B cell (primary cell): ENCODE measurements at regions not wholly inside any gene's neighbourhood (a gene's known extent, or its start where the extent isn't known, plus 50 kb on each side); places are given as distances from the start of the nearest gene placed in this dataset.

Experiments
- ATAC-seq: fragments of 200-7000 bp; cut with Tn5 transposase; one replicate; pipeline ENCODE4 v1.10.0; 2021; ENCODE audit warnings: low read depth, mild to moderate bottlenecking, moderate number of reproducible peaks, moderate library complexity
- CTCF ChIA-PET: fragments of 350-600 bp; sonication (Branson Sonifier 250); formaldehyde crosslinking; loops from one replicate; lab custom pipeline; 2021; ENCODE audit warnings: antibody characterized with exemption, inconsistent platforms; lab: Charles Lee
- POLR2A ChIA-PET: fragments of 350-600 bp; sonication (Branson Sonifier 250); formaldehyde crosslinking; loops from one replicate; lab custom pipeline; 2021; ENCODE audit warnings: antibody characterized with exemption; lab: Charles Lee
- DNase-seq: peaks from one replicate; pipeline ENCODE4 v3.0.0; 2013
- H2AFZ ChIP-seq: 2 replicates; pipeline ENCODE4 v1.6.1; 2012; ENCODE audit warnings: mild to moderate bottlenecking, low read depth, low read length; ENCODE audit not compliant: insufficient read depth, poor library complexity, severe bottlenecking
- H3K27ac ChIP-seq, 2 donors: 1 replicate in 1 of 2; 2 replicates in 1 of 2; pipeline ENCODE4 v1.5.1; 2012 to 2013; ENCODE audit warnings: low read length in 2 of 2, mild to moderate bottlenecking in 2 of 2, moderate library complexity in 1 of 2
- H3K27me3 ChIP-seq, 4 experiments: fragments of 200-600 bp in 1 of 4; sonication (generic) in 1 of 4; replicated peaks in 1 of 4; 1 replicate in 2 of 4; 2 replicates in 2 of 4; pipeline versions ENCODE4 v1.6.1 to v1.7.0; 2013 to 2016; ENCODE audit warnings: low read length in 3 of 4, mild to moderate bottlenecking in 2 of 4, mixed read lengths in 1 of 4, moderate library complexity in 1 of 4; ENCODE audit not compliant: insufficient read depth in 4 of 4, control insufficient read depth in 3 of 4; ENCODE audit errors: control extremely low read depth in 1 of 4
- H3K36me3 ChIP-seq, 2 experiments: replicated peaks in 1 of 2; 1 replicate in 1 of 2; 2 replicates in 1 of 2; pipeline versions ENCODE4 v1.6.1 to v1.7.1; 2013; ENCODE audit warnings: low read length in 1 of 2; ENCODE audit not compliant: insufficient read depth in 2 of 2, control insufficient read depth in 1 of 2; ENCODE audit errors: control extremely low read depth in 1 of 2, extremely low read depth in 1 of 2
- H3K4me1 ChIP-seq, 2 donors: fragments of 200-600 bp in 1 of 2; sonication (generic) in 1 of 2; 1 replicate in 1 of 2; 2 replicates in 1 of 2; pipeline versions ENCODE4 v1.5.1 to v1.6.1; 2013 to 2017; ENCODE audit warnings: low read length in 2 of 2; ENCODE audit not compliant: control insufficient read depth in 2 of 2, insufficient read depth in 2 of 2
- H3K4me2 ChIP-seq: replicated peaks from 2 replicates; pipeline ENCODE3; 2012; ENCODE audit warnings: mild to moderate bottlenecking, low read depth, low read length; ENCODE audit not compliant: poor library complexity, severe bottlenecking
- H3K4me3 ChIP-seq, 5 experiments: fragments of 200-600 bp in 1 of 5; sonication (generic) in 1 of 5; 1 replicate in 3 of 5; 2 replicates in 2 of 5; pipeline versions ENCODE4 v1.5.1 to v1.7.0; 2011 to 2016; ENCODE audit warnings: low read length in 4 of 5, mild to moderate bottlenecking in 4 of 5, low read depth in 2 of 5, control low read depth in 1 of 5, moderate library complexity in 1 of 5; ENCODE audit not compliant: insufficient read depth in 1 of 5; ENCODE audit errors: control extremely low read depth in 1 of 5, extremely low read depth in 1 of 5
- H3K79me2 ChIP-seq: fragments of 200-600 bp; sonication (generic); one replicate; pipeline ENCODE4 v1.6.0; 2016; ENCODE audit warnings: low read length; ENCODE audit not compliant: control insufficient read depth, insufficient read depth
- H3K9ac ChIP-seq: fragments of 200-600 bp; sonication (generic); 2 replicates; pipeline ENCODE4 v1.6.1; 2017; ENCODE audit warnings: mild to moderate bottlenecking, low read length, moderate library complexity
- H3K9me3 ChIP-seq, 3 donors: one replicate each; pipeline versions ENCODE4 v1.6.1 to v1.7.1; 2013; ENCODE audit warnings: low read length in 2 of 3; ENCODE audit not compliant: control insufficient read depth in 2 of 3, insufficient read depth in 1 of 3; ENCODE audit errors: control extremely low read depth in 1 of 3
- H4K20me1 ChIP-seq: 2 replicates; pipeline ENCODE4 v1.6.0; 2012; ENCODE audit warnings: mild to moderate bottlenecking, low read length; ENCODE audit not compliant: insufficient read depth, control insufficient read depth, poor library complexity, severe bottlenecking
- H3K27ac Mint-ChIP-seq: one replicate; pipeline ENCODE4 v1.8.0; 2021; ENCODE audit warnings: mixed read lengths
- H3K27me3 Mint-ChIP-seq: one replicate; pipeline ENCODE4 v1.8.0; 2021; ENCODE audit warnings: mixed read lengths
- H3K4me1 Mint-ChIP-seq: one replicate; pipeline ENCODE4 v1.8.0; 2021; ENCODE audit warnings: mixed read lengths
- H3K4me3 Mint-ChIP-seq: one replicate; pipeline ENCODE4 v1.8.0; 2021; ENCODE audit warnings: mixed read lengths
- H3K9me3 Mint-ChIP-seq: one replicate; pipeline ENCODE4 v1.8.0; 2022; ENCODE audit warnings: mixed read lengths; ENCODE audit not compliant: insufficient read depth
- EZH2 ChIP-seq: IDR thresholded peaks from 2 replicates; pipeline ENCODE4 v1.6.1; 2012; ENCODE audit warnings: borderline replicate concordance, low read depth, mild to moderate bottlenecking, moderate library complexity, low read length; ENCODE audit not compliant: insufficient read depth, poor library complexity, severe bottlenecking
- WGBS: methylation state at CpG from one replicate; pipeline ENCODE4 v1.1.5; 2013; ENCODE audit warnings: missing lambda C conversion rate; ENCODE audit not compliant: insufficient coverage; 5-methylcytosine and 5-hydroxymethylcytosine counted together
- intact Hi-C: fragments of 100-400 bp; cut with micrococcal nuclease; formaldehyde crosslinking; loops from one replicate; pipeline ENCODE4 v1.10.0; 2022
- TF ChIP-seq, protein P1 (sequence below): fragments of 200-600 bp; IDR thresholded peaks from one replicate; pipeline ENCODE4 v1.8.0; 2022; ENCODE audit warnings: antibody characterized with exemption, mild to moderate bottlenecking

DNA sequence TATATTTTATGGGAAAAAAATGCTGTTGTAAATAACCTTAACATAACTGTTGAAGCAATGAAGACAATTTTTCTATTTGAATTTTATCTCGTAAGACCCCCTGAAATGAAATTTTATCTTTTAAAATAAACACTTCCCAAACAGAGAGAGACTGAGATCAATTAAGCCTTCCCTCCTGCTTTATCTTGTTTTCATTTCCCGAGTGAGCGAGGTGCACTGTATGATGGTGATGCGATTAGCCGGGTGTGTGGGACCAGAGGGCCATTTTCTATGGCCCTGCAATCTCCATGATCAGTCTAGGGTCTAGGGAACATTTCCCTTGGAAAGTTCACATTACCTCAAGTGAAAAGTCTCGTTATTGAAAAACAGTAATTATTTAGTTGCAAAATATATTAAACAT lies 134.1 kb upstream of the MID1 start:
- no peak for ATAC-seq
- TF ChIP-seq, protein P1, sequence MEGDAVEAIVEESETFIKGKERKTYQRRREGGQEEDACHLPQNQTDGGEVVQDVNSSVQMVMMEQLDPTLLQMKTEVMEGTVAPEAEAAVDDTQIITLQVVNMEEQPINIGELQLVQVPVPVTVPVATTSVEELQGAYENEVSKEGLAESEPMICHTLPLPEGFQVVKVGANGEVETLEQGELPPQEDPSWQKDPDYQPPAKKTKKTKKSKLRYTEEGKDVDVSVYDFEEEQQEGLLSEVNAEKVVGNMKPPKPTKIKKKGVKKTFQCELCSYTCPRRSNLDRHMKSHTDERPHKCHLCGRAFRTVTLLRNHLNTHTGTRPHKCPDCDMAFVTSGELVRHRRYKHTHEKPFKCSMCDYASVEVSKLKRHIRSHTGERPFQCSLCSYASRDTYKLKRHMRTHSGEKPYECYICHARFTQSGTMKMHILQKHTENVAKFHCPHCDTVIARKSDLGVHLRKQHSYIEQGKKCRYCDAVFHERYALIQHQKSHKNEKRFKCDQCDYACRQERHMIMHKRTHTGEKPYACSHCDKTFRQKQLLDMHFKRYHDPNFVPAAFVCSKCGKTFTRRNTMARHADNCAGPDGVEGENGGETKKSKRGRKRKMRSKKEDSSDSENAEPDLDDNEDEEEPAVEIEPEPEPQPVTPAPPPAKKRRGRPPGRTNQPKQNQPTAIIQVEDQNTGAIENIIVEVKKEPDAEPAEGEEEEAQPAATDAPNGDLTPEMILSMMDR, result no peak
- TF ChIP-seq EZH2, result no peak
- Histone ChIP-seq H3K27ac (no peak overlapping the region), H3K4me2 (no peak overlapping the region), H3K9ac (no peak overlapping the region), H2AFZ (no peak overlapping the region), H3K9me3 (no peaks in the 10 kb centered on the region), H3K36me3 (no peaks in the 10 kb centered on the region), H3K79me2 (no peaks in the 10 kb centered on the region), H3K27me3 (no peaks in the 10 kb centered on the region), H3K4me3 (no peak overlapping the region), H3K4me1 (no peaks in the 10 kb centered on the region), H4K20me1 (no peaks in the 10 kb centered on the region)
- H3K9me3 Mint-ChIP-seq, result no peaks in the 10 kb centered on the region
- H3K27ac Mint-ChIP-seq, result no peak overlapping the region
- H3K27me3 Mint-ChIP-seq, result peaks cover 11% of the 10 kb centered on the region
- POLR2A ChIA-PET, result no interaction called here
- no peaks in the 10 kb centered on the region for H3K4me1 Mint-ChIP-seq
- no peak overlapping the region for H3K4me3 Mint-ChIP-seq
- no peak for DNase-seq
- WGBS, result no CpG with 5 or more reads among the region's 6 CpGs
- intact Hi-C loops, result no loop called here
- CTCF ChIA-PET, result no interaction called here

DNA sequence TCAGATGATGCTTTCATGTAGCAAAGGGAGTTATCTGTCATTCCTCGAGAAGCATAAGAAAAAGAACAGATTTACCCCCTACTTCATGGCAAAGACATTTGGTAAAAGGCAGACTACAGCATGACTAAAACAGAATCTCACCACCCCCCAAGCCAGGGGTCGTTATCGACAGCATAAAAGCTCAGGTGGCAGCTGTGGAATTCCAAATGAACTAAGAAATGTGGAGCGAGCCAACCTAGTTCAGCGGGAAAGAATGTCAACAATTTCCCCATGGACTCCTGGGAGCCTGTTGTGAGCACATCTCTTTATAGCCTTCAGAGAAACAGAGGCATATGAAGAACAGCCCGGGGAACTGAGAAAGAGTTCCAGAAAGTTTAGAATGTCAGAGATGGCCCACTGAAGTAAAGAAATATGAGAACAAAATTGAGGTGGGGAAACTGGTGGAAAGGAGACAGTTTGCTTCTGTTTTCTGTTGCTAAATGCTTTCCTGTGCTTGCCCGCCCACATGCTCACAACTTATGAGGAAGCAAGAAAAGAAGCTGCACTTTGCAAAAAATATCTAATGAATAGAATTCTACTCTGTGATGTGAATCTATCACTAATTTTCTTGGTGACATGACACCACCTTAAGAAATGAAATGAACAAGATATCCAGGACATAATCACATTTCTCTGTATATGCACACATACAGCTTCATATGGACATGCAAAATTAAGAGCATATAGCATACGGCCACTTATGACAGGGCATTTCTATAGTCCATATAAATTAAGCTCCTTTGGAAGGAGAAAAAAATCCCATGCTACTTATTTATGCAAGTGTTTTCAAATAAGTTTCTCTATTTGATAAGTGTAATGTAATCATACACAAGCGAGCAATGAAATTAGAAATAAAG lies 135.3 kb upstream of the MID1 start:
- Histone ChIP-seq H3K4me2 (no peak overlapping the region), H3K79me2 (no peaks in the 10 kb centered on the region), H2AFZ (no peak overlapping the region), H3K27ac (no peak overlapping the region), H3K9ac (no peak overlapping the region), H4K20me1 (no peaks in the 10 kb centered on the region), H3K9me3 (no peaks in the 10 kb centered on the region), H3K27me3 (no peaks in the 10 kb centered on the region), H3K4me3 (no peak overlapping the region), H3K4me1 (no peaks in the 10 kb centered on the region), H3K36me3 (no peaks in the 10 kb centered on the region)
- H3K27me3 Mint-ChIP-seq, result peaks cover 5% of the 10 kb centered on the region
- ChIA-PET CTCF (no interaction called here), POLR2A (no interaction called here)
- DNase-seq (no peak), ATAC-seq (no peak)
- H3K27ac Mint-ChIP-seq, result no peak overlapping the region
- no peaks in the 10 kb centered on the region for H3K9me3 Mint-ChIP-seq
- H3K4me3 Mint-ChIP-seq, result no peak overlapping the region
- no peaks in the 10 kb centered on the region for H3K4me1 Mint-ChIP-seq
- TF ChIP-seq, protein P1, result no peak
- no peak for TF ChIP-seq EZH2
- intact Hi-C loops, result no loop called here
- 25% methylated on average over 2 of the region's 9 CpGs for WGBS
